ENCODE measurements at regions not wholly inside any gene's neighbourhood (a gene's known extent, or its start where the extent isn't known, plus 50 kb on each side); places are given as distances from the start of the nearest gene placed in this dataset. TPM values are rescaled to one million over a fixed set of nuclear protein-coding genes. Genes with fewer than 3 reads are reported as not detected.

DNA sequence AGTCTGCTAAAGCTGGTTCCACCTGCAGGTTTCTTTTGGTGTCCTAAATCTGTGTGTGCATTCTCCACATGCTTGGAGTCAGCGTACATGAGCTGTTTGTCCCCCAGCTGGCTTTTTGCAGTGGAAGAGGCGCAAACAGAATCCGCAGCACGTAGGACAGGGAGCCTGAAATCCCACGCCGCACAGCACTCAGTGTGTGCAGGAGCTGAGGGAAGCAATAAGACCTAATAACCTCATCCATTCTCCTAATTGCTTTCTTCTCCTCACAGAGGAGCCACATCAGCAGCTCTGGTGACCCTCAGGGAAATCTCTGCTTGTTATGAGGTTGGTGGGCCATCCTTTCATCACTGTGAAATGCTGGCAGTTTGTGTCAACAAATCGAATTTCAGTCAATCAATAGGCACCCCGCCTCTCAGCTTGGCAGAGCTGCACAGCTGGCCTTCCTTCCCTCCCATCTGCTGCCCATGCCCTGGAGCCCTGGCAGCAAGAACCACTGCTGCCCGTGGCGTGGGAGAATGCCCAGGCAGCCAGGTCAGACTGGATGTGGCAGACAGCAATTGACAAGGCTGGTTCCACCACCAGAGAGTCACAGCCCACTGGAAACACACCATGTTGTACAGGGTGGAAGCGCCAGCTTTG, 136.7 kb downstream of the ZDHHC20 start:
- no peak overlapping the region for H3K4me3 ChIP-seq (ENCODE audit: low read length)
- no peaks in the 10 kb centered on the region for H3K9me3 ChIP-seq (replicated peaks; ENCODE audit: low read length)
- H3K27me3 ChIP-seq (ENCODE audit: control insufficient read depth, insufficient read depth, low read length), result no peaks in the 10 kb centered on the region
- H3K4me2 ChIP-seq (ENCODE audit: low read length), result no peak overlapping the region
- no peak overlapping the region for H3K9ac ChIP-seq (ENCODE audit: low read depth, low read length)
- no peaks in the 10 kb centered on the region for H3K36me3 ChIP-seq (ENCODE audit: insufficient read depth, low read length)
- H3K4me1 ChIP-seq (ENCODE audit: control insufficient read depth, insufficient read depth, low read length), result peaks cover 8% of the 10 kb centered on the region

Small RNA genes lying in the stretch of these regions (small RNA-seq; reads per million reads assigned to genes)
- gene AL158032.2, result not detected

Measured in skeletal muscle satellite cell (primary cell).